NCI-H2171 treated with DMSO at 0.1 percent for 48 hours (cell line): ENCODE measurements at regions not wholly inside any gene's neighbourhood (a gene's known extent, or its start where the extent isn't known, plus 50 kb on each side); places are given as distances from the start of the nearest gene placed in this dataset.
A peak's percentile ranks its signal among the peaks of the same experiment; 100 is the strongest.

Experiments used
- DNase-seq: peaks from one replicate; lab custom pipeline; 2025; lab: John Stamatoyannopoulos, UW

GRCh38 chr13:50195045-50195444 is 179.8 kb downstream of the KCNRG start:
- DNase-seq = no peak

- DNase-seq = no peak
Measured at GRCh38 chr13:50196118-50196517, 180.9 kb downstream of the KCNRG start.

DNA sequence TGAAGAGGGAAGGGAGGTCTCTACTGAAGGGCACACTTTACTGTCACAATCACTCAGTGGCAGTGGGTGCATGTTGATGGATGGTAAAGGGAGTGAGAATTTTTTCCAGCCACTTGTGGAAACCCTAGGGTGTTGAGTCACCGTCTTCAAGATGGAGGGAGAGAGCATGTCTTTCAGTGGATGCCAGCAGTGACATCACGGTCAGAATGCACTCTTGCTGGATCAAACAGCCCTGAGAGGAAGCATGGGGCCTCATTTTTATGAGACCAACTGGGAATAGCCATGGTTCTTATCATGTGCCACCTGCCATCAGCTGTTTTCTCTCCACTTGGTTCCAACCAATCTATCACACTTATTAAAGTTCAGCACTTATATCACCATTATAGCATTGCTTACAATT is 182.5 kb downstream of the KCNRG start:
- DNase-seq = peak; percentile 13

DNA sequence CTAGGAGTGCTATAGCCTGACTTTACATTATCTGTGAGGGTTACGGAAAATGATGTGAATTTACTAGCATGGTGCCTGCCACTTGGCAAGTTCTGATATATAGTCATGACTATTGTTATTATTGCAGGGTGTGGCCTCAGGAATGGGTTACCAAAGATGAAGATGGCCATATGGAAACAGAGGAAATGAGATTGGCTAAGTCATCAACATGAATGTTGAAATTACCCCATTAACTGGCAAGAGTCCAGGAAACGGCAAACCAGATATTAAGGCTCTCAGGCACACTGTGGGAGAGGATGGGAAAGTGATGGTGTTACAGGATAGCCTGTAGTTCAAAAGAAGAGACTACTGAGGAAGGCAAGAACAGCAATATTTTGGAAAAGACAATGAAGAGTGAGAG is 183.3 kb downstream of the KCNRG start:
- peak; percentile 59 for DNase-seq

GRCh38 chr13:50200569-50200968 is 185.3 kb downstream of the KCNRG start:
- DNase-seq = no peak

- DNase-seq = peak; percentile 52
Measured at GRCh38 chr13:50200988-50201387, 185.7 kb downstream of the KCNRG start.

GRCh38 chr13:50202485-50202884 is 187.2 kb downstream of the KCNRG start:
- DNase-seq = peak; percentile 48

DNA sequence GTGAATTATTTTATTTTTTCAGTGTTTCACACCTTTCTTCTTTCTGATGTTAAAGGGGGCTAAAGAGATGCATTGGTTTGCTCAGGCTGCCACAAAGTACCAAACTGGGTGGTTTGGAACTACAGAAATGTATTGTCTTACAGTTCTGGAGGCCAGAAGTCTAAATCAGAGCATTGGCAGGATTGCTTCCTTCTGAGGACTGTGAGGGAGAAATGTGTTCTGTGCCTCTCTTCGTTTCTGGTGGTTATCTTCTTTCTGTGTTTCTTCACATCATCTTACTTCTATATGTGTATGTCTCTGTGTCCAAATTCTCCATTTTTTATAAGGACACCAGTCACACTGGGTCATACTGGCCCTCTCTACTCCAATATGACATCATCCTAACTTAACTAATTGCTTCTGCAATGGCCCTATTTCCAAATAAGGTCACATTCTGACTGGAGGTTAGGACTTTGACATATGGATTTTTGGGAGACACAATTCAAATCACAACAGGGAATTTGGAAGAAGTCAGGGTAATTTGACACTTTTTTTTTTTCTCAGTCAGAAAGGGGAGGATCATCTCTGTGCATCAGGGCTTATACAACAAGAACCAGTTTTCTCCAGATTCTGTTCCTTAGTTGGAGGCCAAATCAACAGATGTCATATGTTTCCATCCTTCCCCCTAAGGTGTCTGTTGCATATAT is 188.2 kb downstream of the KCNRG start:
- DNase-seq = peak; percentile 98

DNA sequence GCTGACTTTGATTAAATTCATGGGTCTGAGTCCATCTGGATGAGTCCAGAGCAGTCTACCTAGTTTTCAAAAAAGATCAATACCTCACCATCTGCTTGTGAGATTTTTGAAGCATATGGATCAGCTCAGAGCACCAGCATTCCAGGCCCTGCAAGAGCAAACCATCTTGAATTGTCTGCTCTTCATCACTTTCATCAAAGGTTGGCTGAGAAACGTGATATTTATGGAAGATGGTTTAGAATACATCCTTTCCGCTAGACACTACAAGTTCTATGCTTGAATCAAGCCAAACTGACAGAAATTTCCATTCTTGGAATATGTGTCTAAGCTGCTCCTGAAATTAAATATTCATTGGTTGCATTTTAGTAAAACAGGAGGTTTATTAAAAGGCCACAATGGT is 190.3 kb downstream of the KCNRG start:
- peak; percentile 76 for DNase-seq

GRCh38 chr13:50208826-50209335 is 193.6 kb downstream of the KCNRG start:
- peak; percentile 55 for DNase-seq

DNA sequence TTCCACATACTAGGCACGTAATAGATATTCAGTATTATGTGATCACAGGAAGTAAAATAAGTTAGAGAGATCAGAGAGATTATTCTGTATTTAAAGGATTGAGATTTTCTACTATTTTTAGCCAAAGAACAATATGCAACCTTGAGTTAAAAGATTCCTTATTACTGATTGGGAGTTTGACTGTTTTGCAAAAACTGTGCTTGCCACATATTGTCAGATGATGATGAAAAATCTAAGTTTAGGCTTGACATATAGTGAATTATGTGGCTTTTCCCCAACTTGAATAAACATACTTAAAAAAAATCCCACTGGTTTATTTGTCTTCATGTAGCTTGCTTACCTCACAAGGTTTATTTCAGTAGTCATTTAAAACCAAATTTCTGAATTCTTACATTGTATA is 194.4 kb downstream of the KCNRG start:
- DNase-seq = no peak

- no peak for DNase-seq
Measured at GRCh38 chr13:50213526-50213925, 198.3 kb downstream of the KCNRG start.

GRCh38 chr13:50214514-50214913 is 199.3 kb downstream of the KCNRG start:
- DNase-seq = no peak

DNA sequence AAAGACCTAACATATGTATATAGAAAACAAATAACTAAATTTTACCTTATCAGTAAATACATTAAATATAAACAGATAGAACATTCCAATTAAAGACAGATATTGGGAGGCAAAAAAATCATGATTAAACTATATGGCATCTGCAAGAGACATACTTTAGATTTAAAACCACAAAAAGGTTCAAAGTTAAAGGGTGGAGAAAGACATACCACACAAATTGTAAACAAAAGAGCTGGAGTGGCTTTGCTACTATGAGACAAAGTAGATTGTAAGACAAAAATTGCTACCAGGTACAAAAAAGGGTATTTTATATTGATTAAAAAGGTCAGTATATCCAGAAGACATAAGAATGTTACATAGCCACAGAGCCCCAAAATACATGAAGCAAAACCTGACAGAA is 200.2 kb downstream of the KCNRG start:
- DNase-seq = no peak

DNA sequence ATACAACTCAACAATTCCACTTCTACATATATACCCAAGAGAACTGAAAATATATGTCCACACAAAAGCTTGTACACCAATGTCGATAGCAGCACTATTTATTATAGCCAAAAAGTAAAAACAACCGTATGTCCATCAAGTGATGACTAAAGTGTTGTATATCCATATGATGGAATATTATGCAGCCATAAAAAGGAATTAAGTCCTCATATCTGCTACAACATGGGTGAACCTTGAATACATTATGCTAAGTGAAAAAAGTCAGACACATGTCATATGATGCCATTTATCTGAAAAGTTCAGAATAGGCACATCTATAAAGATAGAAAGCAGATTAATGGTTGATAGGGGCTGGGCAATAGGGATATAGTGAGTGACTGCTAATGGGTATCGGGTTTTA is 204.5 kb downstream of the KCNRG start:
- no peak for DNase-seq

- no peak for DNase-seq
Measured at GRCh38 chr13:50220938-50221337, 205.7 kb downstream of the KCNRG start.

DNA sequence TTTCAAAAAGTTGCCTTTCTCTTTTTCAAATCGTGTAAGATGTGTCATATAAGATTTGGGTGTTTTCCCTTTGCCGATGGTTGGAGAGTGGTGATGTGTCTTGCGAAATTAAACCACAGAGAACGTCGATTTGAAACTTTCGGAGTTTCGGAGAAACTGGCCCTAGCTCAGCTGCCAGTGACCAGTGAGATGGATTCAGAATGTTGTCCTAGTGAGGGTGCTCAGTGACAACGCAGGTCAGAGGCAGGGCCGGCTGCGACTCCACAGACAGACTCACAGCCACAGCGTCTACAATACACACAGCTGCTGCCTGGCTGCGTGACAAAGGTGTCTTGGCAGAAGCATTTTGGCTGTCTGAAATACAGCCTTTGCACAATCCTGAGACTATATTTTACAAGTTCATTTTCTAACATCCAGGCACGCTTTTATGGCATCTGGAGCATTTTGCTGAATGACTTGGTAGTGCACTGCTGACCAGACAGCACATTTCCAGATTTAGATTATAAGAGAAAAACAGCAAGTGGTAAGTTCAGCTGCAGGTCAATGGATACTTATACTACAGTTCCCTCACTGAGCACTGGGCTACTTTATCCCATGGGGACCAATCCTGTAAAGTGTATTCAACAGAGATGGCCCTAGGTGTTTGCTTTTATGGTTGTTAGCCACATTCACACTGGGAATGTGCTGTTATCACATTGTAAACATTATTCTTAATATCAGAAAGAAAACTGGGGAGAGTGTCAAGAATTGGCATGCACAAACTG is 207.5 kb downstream of the KCNRG start:
- peak; percentile 7 for DNase-seq

DNA sequence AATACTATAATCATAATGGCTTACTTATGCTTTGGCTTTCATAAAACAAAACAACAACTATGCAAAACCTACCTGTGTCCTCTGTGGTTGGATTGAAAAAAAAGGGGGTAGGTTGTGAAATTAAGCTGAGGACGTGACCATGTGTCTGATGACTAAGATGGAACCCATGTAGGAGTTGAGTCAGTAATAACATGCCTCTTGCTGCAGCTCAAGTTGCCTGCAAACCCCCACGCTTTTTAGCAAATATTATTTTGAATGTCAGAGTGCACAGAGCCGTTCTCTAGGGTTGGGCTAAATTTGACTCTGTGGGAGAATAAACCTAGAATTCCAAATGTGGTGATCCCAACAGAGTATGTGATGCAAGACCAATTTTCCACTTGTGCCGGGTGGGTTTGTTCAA is 209.3 kb downstream of the KCNRG start:
- DNase-seq = no peak

DNA sequence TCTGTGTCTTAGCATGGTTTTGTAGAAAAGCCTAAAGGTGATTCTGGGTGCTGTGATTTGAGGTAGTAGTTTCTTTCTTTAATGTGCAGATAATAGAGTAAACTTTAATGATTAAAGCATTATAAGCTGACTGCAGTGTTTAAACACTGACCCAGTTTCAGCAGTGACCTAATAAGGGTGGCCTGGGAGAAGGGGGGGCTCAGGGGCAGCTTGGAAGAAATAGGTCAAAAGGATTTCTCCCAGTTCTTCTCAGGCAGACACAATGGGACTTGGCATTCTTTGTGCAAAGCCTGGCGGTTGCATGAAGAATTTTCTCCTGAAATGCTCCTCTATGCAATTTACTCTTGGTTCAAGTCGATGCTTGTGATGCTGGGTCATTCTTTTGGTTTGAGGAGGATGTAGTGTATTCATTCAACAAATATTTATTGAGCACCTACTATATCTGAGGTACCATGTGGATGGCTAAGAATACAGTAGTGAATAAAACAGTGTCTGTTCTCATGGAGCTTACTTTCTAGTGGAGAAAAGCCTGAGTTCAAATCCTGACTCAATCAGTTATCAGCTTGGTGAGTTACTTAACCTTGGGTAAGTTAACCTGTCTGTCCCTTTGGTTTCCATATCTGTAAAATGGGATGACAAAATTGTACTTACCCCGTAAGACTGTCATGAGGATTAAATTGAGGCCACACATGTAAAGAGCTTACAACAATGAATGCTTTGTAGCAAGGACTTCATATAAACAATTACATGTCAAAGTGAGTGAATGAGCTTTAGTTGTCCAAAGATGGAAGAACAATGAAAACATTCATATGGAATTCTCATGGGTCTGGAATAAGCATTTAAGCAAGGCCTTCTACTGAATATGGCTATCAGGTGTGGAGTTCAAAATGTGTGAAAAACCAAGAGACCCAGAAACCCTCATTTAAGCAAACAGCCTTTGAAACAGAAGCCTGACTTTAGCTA is 210.2 kb downstream of the KCNRG start:
- no peak for DNase-seq

GRCh38 chr13:50226515-50227155 is 211.4 kb downstream of the KCNRG start:
- DNase-seq = peak; percentile 53

GRCh38 chr13:50227361-50227760 is 212.1 kb downstream of the KCNRG start:
- DNase-seq = no peak

DNA sequence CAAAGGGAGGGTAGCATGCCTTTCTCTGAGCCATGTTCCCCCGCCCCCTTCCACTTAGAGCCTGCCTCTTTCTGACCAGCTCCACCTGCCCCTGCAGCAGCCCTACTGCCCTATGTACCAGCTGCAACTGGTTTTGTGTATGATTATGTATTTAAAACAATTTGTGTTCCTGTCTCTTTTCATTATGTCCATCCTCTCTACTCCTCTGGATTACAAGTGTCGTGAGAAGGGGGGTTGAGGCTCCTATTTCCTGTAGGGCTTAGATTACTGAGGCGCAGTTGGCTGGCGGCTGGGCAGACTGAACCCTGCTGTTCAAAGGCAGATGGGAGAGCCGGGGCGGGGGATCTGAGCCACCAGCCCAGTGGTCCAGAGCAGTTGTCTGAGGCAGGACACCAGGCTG is 213.3 kb downstream of the KCNRG start:
- DNase-seq = peak; percentile 71
